NCI-H460 (cell line): ENCODE measurements at regions not wholly inside any gene's neighbourhood (a gene's known extent, or its start where the extent isn't known, plus 50 kb on each side); places are given as distances from the start of the nearest gene placed in this dataset.
"Not testable (repeated sequence)": the region's sequence is repeated elsewhere in the genome, so short reads cannot be mapped to it uniquely, and the experiment has no call there.

Experiments used
- DNase-seq: peaks from one replicate; pipeline ENCODE4 v3.0.0-alpha.2; 2016; ENCODE audit warnings: low read depth; ENCODE audit errors: extremely low read depth

GRCh38 chr3:90054311-90054710 lies 946.9 kb downstream of the EPHA3 start:
- no peak for DNase-seq

DNA sequence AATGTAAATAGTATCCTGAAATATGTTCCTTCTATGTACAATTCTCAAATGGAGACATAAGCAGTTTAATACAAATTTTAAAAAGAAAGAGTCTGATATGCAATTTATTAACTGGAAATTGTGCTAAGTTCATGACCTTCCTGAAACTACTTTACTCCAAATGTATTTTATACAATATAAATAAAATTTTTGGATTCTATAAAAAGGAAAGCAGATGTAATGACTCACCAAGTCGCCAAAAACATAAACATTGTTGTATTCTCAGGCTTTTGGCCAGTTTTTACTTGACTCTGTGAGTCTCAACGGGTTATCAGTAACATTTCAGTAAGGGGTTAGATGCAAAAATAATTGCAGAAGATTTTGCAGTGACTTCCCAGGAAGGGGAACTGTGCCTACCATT lies 948.2 kb downstream of the EPHA3 start:
- DNase-seq = no peak

GRCh38 chr3:90056281-90057032 lies 949.0 kb downstream of the EPHA3 start:
- no peak for DNase-seq

DNA sequence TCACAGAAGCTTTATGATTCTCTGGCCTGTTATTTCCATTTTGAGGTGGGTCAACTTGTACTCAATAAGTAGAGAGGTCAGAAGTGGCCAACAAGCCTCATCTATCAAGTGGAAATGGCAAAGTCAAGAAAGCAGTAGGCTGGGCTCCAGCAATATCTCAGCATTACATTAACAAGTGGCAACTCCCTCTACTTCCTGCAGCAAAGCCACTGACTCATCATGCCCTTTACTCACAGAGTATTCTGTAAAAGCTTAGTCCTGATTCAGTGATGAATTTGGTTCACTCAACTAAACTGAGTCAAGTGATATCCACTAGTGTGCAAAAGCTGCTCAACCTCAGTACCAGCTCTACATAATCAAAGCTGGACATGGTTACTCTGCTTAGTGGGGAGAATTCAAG lies 954.6 kb downstream of the EPHA3 start:
- DNase-seq = peak; percentile 33

- no peak for DNase-seq
Observed at GRCh38 chr3:90062631-90063200, 955.3 kb downstream of the EPHA3 start.

GRCh38 chr3:90068783-90069182 lies 961.4 kb downstream of the EPHA3 start:
- no peak for DNase-seq

DNA sequence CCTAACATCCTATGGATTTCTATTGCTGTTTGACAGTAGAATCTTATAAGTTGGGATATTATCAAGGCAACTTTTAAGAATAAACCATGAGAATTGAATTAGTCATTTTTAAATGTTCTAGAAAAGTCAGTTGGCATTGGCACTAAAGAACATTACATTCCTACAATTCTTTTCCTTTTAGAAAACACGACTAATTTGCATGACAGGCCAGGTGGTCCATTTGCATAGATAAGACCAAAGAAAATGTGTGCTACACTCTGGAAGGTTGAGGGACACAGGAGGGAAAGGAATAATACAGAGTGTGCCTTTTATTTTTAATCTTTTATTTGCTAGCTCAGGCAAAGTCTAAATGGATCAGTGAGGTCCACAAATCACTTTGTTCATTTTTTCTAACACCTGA lies 962.3 kb downstream of the EPHA3 start:
- DNase-seq = no peak

DNA sequence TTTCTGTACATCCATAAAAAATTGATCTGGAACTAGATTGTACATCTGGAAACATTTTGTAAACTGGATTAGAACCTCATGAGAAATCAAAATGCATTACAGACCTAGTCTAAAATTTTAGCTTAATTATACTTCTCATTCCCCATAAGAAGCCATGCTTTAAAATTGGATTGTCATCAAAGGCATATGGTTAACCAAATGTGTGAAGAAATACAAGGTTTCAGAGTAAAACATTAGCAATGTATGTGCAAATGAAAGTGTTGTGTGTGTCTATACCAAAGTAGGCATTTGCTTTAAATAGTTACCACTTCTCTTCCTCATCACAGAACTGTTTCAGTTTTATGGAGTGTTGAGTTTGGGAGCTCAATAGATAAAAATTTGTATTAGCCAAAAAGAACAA lies 968.7 kb downstream of the EPHA3 start:
- DNase-seq = no peak

- no peak for DNase-seq
Observed at GRCh38 chr3:90080988-90081387, 973.6 kb downstream of the EPHA3 start.

DNA sequence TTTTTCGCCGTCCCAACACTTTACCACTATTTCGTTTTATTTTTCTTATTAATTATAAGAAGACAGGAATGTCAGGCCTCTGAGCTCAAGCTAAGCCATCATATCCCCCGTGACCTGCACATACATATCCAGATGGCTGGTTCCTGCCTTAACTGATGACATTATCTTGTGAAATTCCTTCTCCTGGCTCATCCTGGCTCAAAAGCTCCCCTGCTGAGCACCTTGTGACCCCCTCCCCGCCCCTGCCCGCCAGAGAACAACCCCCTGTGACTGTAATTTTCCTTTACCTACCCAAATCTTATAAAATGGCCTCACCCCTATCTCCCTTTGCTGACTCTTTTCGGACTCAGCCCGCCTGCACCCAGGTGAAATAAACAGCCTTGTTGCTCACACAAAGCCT lies 978.9 kb downstream of the EPHA3 start:
- DNase-seq = not testable (repeated sequence)

GRCh38 chr3:90087703-90088102 lies 980.3 kb downstream of the EPHA3 start:
- DNase-seq = no peak

DNA sequence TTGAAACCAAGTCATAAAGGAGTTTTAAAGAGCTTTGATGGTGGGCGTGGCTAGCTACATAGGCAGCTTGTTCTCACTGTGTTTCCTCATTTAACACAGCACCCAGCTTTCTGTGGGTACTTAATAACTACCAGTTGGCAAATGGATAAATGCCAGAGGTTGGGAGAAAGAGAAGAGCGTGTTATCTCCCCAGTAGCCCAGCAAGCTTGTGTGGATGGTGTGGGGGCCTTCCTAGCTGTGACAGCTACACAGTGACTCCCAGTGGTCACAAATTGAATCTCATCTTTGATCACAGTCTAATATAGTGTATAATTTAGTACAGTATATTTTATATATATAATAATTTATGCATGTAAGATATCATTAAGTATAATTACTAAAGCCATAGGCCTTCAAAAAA lies 984.1 kb downstream of the EPHA3 start:
- DNase-seq = peak; percentile 36

GRCh38 chr3:90092994-90093393 lies 985.6 kb downstream of the EPHA3 start:
- DNase-seq = peak; percentile 4

GRCh38 chr3:90095811-90096210 lies 988.4 kb downstream of the EPHA3 start:
- DNase-seq = no peak

GRCh38 chr3:90099493-90099892 lies 992.1 kb downstream of the EPHA3 start:
- DNase-seq = no peak

GRCh38 chr3:90102146-90102545 lies 994.7 kb downstream of the EPHA3 start:
- no peak for DNase-seq

GRCh38 chr3:90121326-90121725 lies 1013.9 kb downstream of the EPHA3 start:
- no peak for DNase-seq

- DNase-seq = no peak
Observed at GRCh38 chr3:90128391-90128790, 1021.0 kb downstream of the EPHA3 start.

- DNase-seq = no peak
Observed at GRCh38 chr3:90129730-90130129, 1022.3 kb downstream of the EPHA3 start.

- no peak for DNase-seq
Observed at GRCh38 chr3:90132197-90132596, 1024.8 kb downstream of the EPHA3 start.

DNA sequence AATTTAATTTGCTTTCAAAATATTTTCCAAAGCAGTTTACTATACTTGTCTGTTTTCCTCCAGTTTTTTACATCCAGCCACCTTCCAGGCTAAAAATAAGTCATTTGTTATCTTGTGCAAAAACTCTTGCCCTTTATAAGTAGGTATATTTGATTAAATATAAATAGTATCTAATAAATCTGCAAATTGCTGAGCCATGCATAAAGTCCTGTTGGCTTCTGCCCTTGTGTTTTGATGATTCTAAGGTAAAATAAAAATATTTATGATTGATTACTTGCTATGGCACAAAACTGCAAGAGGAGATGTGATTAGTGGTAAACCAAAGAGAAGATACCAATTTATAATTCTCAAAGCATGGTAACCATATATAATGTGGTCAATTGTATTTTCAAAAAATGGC lies 1026.7 kb downstream of the EPHA3 start:
- no peak for DNase-seq

DNA sequence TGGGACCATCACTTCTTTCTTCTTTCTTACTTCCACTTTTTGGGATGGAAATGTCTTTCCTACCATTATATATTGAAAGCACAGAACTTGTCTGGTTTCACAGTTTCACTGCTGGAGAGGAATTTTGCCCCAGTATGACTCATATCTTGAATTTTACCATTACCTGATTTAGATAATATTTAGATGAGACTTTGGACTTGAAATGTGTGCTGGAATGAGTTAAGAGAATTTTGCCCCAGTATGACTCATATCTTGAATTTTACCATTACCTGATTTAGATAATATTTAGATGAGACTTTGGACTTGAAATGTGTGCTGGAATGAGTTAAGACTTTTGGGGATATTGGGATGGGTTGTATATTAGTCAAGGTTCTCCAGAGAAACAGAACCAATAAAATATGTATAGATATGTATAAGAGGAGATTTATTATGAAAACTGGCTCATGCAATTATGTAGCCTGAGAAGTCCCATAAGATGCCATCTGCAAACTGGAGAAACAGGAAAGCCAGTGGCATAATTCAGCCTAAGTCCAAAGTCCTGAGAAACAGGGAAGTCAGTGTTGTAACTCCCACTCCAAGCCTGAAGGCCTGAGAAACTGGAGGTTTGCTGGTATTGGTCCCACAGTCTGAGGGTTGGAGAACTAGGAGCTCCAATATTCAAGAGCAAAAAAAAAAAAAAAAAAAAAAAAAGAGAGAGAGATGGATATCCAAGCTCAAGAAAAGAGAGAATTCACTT lies 1029.2 kb downstream of the EPHA3 start:
- DNase-seq = no peak
